HEK293T (cell line): ENCODE measurements at regions not wholly inside any gene's neighbourhood (a gene's known extent, or its start where the extent isn't known, plus 50 kb on each side); places are given as distances from the start of the nearest gene placed in this dataset.

Source experiments
- BHLHE40 ChIP-seq: fragments of 450-650 bp; IDR thresholded peaks from 2 replicates; pipeline ENCODE4 v1.6.1; 2016; ENCODE audit warnings: mild to moderate bottlenecking, moderate library complexity, borderline replicate concordance
- ELF4 ChIP-seq: fragments of 450-650 bp; IDR thresholded peaks from 2 replicates; pipeline ENCODE4 v1.6.1; 2017; ENCODE audit warnings: antibody characterized with exemption
- FOXA1 ChIP-seq: fragments of 450-650 bp; IDR thresholded peaks from 2 replicates; pipeline ENCODE4 v1.6.1; 2016; ENCODE audit warnings: mild to moderate bottlenecking
- HDGF ChIP-seq: fragments of 450-650 bp; IDR thresholded peaks from 2 replicates; pipeline ENCODE4 v1.6.1; 2017; ENCODE audit warnings: antibody characterized with exemption, borderline replicate concordance
- LEF1 ChIP-seq: fragments of 450-650 bp; IDR thresholded peaks from 2 replicates; pipeline ENCODE4 v1.6.1; 2017; ENCODE audit warnings: mild to moderate bottlenecking, borderline replicate concordance
- NFRKB ChIP-seq: fragments of 450-650 bp; IDR thresholded peaks from 2 replicates; pipeline ENCODE4 v1.6.1; 2016; ENCODE audit warnings: mild to moderate bottlenecking, moderate library complexity
- SUZ12 ChIP-seq: fragments of 450-650 bp; IDR thresholded peaks from 2 replicates; pipeline ENCODE4 v1.6.1; 2016; ENCODE audit warnings: mild to moderate bottlenecking

DNA sequence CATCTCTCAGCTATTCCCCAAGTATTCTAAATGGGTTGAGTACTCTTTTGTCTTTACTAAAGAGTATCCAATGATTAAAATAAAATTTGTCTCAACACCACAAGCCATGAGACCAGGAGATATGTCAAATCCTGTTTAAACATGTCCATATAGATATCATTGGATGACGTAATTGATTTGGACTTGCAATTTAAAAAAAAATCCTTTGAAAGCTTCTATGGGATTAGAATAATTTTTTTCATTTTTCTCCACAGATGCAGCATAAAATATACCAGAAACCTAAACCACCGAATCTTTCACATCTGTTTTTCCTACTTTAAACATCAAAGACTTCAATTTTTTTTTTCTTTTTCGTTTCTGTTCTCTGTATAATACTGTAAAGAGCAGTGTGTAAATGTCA lies 1022.3 kb downstream of the EPHA3 start:
- TF ChIP-seq HDGF (no peak), ELF4 (no peak), FOXA1 (no peak), LEF1 (no peak), NFRKB (no peak), BHLHE40 (no peak), SUZ12 (no peak)
